ENCODE measurements at regions not wholly inside any gene's neighbourhood (a gene's known extent, or its start where the extent isn't known, plus 50 kb on each side); places are given as distances from the start of the nearest gene placed in this dataset.

- TF ChIP-seq ZNF230 (CRISPR knock-in tag; IDR thresholded peaks at IDR 0.05) (no peak), ELF1 (CRISPR knock-in tag; IDR thresholded peaks at IDR 0.05) (no peak), TRIM24 (CRISPR knock-in tag; IDR thresholded peaks at IDR 0.05) (no peak), SALL2 (CRISPR knock-in tag; IDR thresholded peaks at IDR 0.05) (no peak), FOXJ3 (CRISPR knock-in tag; IDR thresholded peaks at IDR 0.05; ENCODE audit: borderline replicate concordance) (no peak), MLX (CRISPR knock-in tag; IDR thresholded peaks at IDR 0.05) (no peak), ATF4 (CRISPR knock-in tag; IDR thresholded peaks at IDR 0.05) (no peak), FOXK1 (CRISPR knock-in tag; IDR thresholded peaks at IDR 0.05; ENCODE audit: borderline replicate concordance, low read depth) (no peak), HNF1B (CRISPR knock-in tag; IDR thresholded peaks at IDR 0.05) (no peak), SPEN (CRISPR knock-in tag; IDR thresholded peaks at IDR 0.05; ENCODE audit: low read depth) (no peak), NFE2L1 (CRISPR knock-in tag; IDR thresholded peaks at IDR 0.05; ENCODE audit: borderline replicate concordance) (no peak), TEAD2 (CRISPR knock-in tag; IDR thresholded peaks at IDR 0.05) (no peak)
Observed at GRCh38 chr5:144575736-144576135, 405.1 kb downstream of the KCTD16 start.

All from HepG2 (cell line).